ENCODE measurements at regions not wholly inside any gene's neighbourhood (a gene's known extent, or its start where the extent isn't known, plus 50 kb on each side); places are given as distances from the start of the nearest gene placed in this dataset.
"Not testable (repeated sequence)": the region's sequence is repeated elsewhere in the genome, so short reads cannot be mapped to it uniquely, and the experiment has no call there.

DNA sequence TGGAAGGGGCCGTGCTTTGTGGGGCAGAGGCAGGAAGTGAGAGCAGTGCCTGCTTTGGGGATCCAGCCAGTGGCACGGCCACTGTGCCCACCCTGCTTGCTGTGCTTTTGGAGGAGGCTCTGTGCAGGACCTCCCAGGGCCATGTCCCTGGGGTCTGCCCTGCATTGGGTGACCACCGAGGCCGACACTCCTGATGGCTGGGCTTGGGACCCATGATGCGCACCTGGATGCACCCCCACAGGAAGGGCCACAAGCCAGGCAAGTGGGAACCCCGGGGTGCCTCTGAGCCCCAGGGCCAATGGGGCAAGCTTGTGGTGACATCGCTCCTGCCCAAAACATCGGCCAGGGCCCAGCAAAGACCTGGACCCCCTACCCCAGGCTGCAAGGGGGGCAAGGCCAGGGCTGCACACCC lies 738.6 kb upstream of the GJE1 start:
- Histone ChIP-seq H3K4me3 (ENCODE audit: low read depth, low read length) (no peak overlapping the region), H3K27me3 (ENCODE audit: control insufficient read depth, insufficient read depth, low read length) (no peaks in the 10 kb centered on the region), H3K36me3 (ENCODE audit: control insufficient read depth, insufficient read depth, low read length) (no peaks in the 10 kb centered on the region)
- DNase-seq (ENCODE audit: low read depth), result no peak
- FAIRE-seq, result no peak
- TF ChIP-seq, protein P1, sequence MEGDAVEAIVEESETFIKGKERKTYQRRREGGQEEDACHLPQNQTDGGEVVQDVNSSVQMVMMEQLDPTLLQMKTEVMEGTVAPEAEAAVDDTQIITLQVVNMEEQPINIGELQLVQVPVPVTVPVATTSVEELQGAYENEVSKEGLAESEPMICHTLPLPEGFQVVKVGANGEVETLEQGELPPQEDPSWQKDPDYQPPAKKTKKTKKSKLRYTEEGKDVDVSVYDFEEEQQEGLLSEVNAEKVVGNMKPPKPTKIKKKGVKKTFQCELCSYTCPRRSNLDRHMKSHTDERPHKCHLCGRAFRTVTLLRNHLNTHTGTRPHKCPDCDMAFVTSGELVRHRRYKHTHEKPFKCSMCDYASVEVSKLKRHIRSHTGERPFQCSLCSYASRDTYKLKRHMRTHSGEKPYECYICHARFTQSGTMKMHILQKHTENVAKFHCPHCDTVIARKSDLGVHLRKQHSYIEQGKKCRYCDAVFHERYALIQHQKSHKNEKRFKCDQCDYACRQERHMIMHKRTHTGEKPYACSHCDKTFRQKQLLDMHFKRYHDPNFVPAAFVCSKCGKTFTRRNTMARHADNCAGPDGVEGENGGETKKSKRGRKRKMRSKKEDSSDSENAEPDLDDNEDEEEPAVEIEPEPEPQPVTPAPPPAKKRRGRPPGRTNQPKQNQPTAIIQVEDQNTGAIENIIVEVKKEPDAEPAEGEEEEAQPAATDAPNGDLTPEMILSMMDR (IDR thresholded peaks at IDR 0.05; ENCODE audit: insufficient read depth, low read length, severe bottlenecking), result no peak

DNA sequence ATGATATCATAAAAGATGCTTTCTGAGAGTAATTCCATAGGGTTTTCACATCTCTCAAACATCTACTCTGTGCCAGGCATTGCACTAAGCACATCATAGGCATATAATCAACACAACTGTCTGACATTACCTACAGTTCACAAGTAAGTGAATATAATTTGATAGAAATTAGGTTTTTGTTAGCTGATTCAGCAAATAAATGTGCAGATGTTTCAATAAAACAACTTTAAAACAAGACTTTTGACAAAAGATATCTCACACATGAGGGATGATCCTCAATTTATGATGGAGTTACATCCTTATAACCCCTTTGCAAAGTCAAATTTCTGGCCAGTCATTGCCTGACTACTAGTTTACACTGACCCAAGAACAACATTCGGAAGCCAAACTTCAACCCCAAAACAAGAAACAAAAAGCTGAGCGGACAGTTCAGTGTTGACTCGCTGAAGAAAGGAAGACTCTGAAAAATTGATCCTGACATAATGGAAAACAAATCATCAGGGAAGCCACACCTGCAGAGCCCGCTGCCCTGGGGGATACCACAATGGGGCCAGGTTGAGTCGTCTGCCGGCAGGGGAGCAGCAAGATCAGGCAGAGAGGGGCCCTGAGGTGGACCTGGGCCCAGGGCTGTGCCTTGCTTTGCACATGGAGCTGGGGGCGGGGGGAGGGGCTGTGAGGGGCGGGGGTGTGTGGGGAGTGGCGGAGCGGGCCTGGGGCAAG lies 739.2 kb upstream of the GJE1 start:
- FAIRE-seq (no peak), DNase-seq (ENCODE audit: low read depth) (no peak)
- Histone ChIP-seq H3K4me3 (ENCODE audit: low read depth, low read length) (no peak overlapping the region), H3K36me3 (ENCODE audit: control insufficient read depth, insufficient read depth, low read length) (no peaks in the 10 kb centered on the region), H3K27me3 (ENCODE audit: control insufficient read depth, insufficient read depth, low read length) (no peaks in the 10 kb centered on the region)
- TF ChIP-seq, protein P1 (IDR thresholded peaks at IDR 0.05; ENCODE audit: insufficient read depth, low read length, severe bottlenecking), result no peak

DNA sequence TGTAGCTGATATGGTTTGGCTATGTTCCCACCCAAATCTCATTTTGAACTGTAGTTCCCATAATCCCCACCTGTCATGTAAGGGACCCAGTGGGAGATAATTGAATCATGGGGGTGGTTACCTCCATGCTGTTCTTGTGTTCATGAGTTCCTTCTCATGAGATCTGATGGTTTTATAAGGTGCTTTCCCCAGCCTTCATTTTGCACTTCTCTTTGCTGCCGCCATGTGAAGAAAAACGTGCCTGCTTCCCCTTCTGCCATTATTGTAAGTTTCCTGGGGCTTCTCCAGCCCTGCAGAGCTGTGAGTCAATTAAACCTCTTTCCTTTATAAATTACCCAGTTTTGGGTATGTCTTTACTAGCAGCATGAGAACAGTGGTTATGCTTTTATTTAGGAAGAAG lies 741.6 kb upstream of the GJE1 start:
- DNase-seq (ENCODE audit: low read depth); H3K4me3 ChIP-seq (ENCODE audit: low read depth, low read length); H3K36me3 ChIP-seq (ENCODE audit: control insufficient read depth, insufficient read depth, low read length); FAIRE-seq; H3K27me3 ChIP-seq (ENCODE audit: control insufficient read depth, insufficient read depth, low read length): not testable (repeated sequence)

DNA sequence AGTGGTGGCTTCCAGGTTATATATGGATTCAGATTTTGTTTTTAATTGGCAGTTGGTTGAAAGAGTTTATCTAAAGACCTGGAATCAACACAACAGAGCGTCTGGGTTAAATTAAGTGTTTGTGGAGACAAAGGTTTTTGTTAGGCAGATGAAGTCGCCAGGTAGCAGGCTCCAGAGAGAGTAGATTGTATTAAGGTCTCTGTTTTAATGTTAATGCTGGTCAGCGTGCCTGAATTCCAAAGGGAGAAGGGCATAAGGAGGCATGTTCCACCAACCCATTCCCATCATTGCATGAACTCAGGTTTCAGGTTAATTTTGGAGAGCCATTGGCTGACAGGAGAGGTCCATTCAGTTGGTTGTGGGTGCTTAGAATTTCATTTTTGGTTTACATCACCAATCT lies 744.1 kb upstream of the GJE1 start:
- FAIRE-seq (no peak), DNase-seq (ENCODE audit: low read depth) (no peak)
- Histone ChIP-seq H3K36me3 (ENCODE audit: control insufficient read depth, insufficient read depth, low read length) (no peaks in the 10 kb centered on the region), H3K27me3 (ENCODE audit: control insufficient read depth, insufficient read depth, low read length) (no peaks in the 10 kb centered on the region), H3K4me3 (ENCODE audit: low read depth, low read length) (no peak overlapping the region)
- TF ChIP-seq, protein P1 (IDR thresholded peaks at IDR 0.05; ENCODE audit: insufficient read depth, low read length, severe bottlenecking), result no peak

DNA sequence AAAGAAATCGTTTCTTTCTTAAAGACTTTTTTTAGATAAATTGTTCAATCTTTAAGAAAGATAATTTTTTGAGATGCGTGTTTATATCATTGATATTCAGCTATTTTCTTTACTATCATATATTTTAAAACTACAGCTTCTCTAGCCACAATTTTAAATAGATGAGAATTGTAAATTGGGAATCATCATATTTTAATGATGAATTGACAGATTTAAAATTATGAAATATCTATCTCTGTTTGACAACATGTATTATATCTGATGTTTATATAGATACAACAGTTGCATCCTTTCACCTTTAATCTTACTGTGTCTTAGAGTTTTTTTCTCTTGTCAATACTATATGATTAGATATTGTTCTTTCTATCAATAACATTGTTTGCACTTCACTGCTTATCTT lies 762.3 kb upstream of the GJE1 start:
- no peak for DNase-seq (ENCODE audit: low read depth)
- FAIRE-seq, result no peak

DNA sequence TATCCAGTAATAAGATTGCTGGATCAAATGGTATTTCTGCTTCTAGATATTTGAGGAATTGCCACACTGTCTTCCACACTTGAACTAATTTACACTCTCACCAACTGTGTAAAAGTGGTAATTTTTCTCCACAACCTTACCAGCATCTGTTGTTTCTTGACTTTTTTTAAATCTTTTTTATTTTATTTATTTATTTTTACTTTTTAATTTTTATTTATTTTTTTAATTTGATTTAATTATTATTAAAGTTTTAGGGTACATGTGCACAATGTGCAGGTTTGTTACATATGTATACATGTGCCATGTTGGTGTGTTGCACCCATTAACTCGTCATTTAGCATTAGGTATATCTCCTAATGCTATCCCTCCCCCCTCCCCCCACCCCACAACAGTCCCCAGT lies 765.9 kb upstream of the GJE1 start:
- FAIRE-seq; H3K36me3 ChIP-seq (ENCODE audit: control insufficient read depth, insufficient read depth, low read length): not testable (repeated sequence)

More for the DNA sequence above, 762.3 kb upstream of the GJE1 start:
- Histone ChIP-seq H3K4me3 (ENCODE audit: low read depth, low read length) (no peak overlapping the region), H3K27me3 (ENCODE audit: control insufficient read depth, insufficient read depth, low read length) (no peaks in the 10 kb centered on the region), H3K36me3 (ENCODE audit: control insufficient read depth, insufficient read depth, low read length) (no peaks in the 10 kb centered on the region)
- TF ChIP-seq, protein P1 (IDR thresholded peaks at IDR 0.05; ENCODE audit: insufficient read depth, low read length, severe bottlenecking), result no peak

DNA sequence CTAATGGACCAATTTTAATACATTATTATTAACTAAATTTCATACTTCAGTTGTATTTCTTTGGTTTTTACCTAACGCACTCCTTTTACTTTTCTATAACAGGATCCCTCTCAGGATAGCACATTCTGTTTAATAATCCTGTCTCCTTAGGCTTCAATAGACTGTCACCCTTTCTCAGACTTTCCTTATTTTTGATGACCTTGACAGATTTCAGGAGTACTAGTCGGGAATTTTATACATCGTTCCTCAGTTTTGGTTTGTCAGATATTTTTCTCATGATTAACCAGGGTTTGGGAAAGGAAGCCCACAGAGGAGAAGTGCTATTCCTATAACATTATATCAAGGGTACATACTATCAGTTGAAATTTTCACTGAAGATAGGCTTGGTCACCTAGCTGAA lies 768.0 kb upstream of the GJE1 start:
- TF ChIP-seq, protein P1 (IDR thresholded peaks at IDR 0.05; ENCODE audit: insufficient read depth, low read length, severe bottlenecking), result no peak
- DNase-seq (ENCODE audit: low read depth) (no peak), FAIRE-seq (no peak)
- H3K4me3 ChIP-seq (ENCODE audit: low read depth, low read length), result no peak overlapping the region
- no peaks in the 10 kb centered on the region for H3K36me3 ChIP-seq (ENCODE audit: control insufficient read depth, insufficient read depth, low read length)
- H3K27me3 ChIP-seq (ENCODE audit: control insufficient read depth, insufficient read depth, low read length), result no peaks in the 10 kb centered on the region

More for the DNA sequence above, 765.9 kb upstream of the GJE1 start:
- not testable (repeated sequence) for DNase-seq (ENCODE audit: low read depth); H3K27me3 ChIP-seq (ENCODE audit: control insufficient read depth, insufficient read depth, low read length); H3K4me3 ChIP-seq (ENCODE audit: low read depth, low read length)

Data from bronchial epithelial cell (primary cell).